Activated CD8-positive, alpha-beta T cell treated with anti-CD3 and anti-CD28 coated beads, Interleukin-2, amount 10 ng/mL, durations not matched to agents 7 days and 5 days (primary cell): ENCODE measurements at regions not wholly inside any gene's neighbourhood (a gene's known extent, or its start where the extent isn't known, plus 50 kb on each side); places are given as distances from the start of the nearest gene placed in this dataset.

ENCODE experiments used
- ATAC-seq: fragments of 150-1000 bp; cut with Tn5 transposase; one replicate; pipeline ENCODE4 v1.10.0; 2021; ENCODE audit warnings: moderate library complexity
- CTCF ChIA-PET: fragments of 350-600 bp; sonication (Branson Sonifier 250); formaldehyde crosslinking; loops from one replicate; lab custom pipeline; 2021; ENCODE audit warnings: antibody characterized with exemption; lab: Charles Lee
- POLR2A ChIA-PET: fragments of 350-600 bp; sonication (Branson Sonifier 250); formaldehyde crosslinking; loops from one replicate; lab custom pipeline; 2021; ENCODE audit warnings: antibody characterized with exemption; lab: Charles Lee
- DNase-seq: peaks from one replicate; pipeline ENCODE4 v3.0.0-alpha.2; 2020
- H3K27ac Mint-ChIP-seq: one replicate; pipeline ENCODE4 v1.8.0; 2021; ENCODE audit warnings: mild to moderate bottlenecking, mixed read lengths
- H3K27me3 Mint-ChIP-seq: one replicate; pipeline ENCODE4 v1.8.0; 2021; ENCODE audit warnings: low read depth, mixed read lengths
- H3K36me3 Mint-ChIP-seq: one replicate; pipeline ENCODE4 v1.8.0; 2021; ENCODE audit warnings: low read depth, mixed read lengths
- H3K4me1 Mint-ChIP-seq: one replicate; pipeline ENCODE4 v1.8.0; 2021; ENCODE audit warnings: low read depth, mixed read lengths
- H3K4me3 Mint-ChIP-seq: one replicate; pipeline ENCODE4 v1.8.0; 2021; ENCODE audit warnings: mild to moderate bottlenecking, mixed read lengths
- H3K9me3 Mint-ChIP-seq: one replicate; pipeline ENCODE4 v1.8.0; 2022; ENCODE audit warnings: mixed read lengths; ENCODE audit not compliant: insufficient read depth

GRCh38 chr5:62985749-62986148 is 407.1 kb downstream of the LRRC70 start:
- Mint-ChIP-seq H3K36me3 (no peaks in the 10 kb centered on the region), H3K4me1 (no peaks in the 10 kb centered on the region), H3K27me3 (no peaks in the 10 kb centered on the region), H3K27ac (no peak overlapping the region), H3K9me3 (peaks cover 21% of the 10 kb centered on the region), H3K4me3 (no peak overlapping the region)
- CTCF ChIA-PET: no interaction called here
- POLR2A ChIA-PET: no interaction called here
- DNase-seq (no peak), ATAC-seq (no peak)

GRCh38 chr5:62982348-62982747 is 403.7 kb downstream of the LRRC70 start:
- H3K36me3 Mint-ChIP-seq: no peaks in the 10 kb centered on the region
- CTCF ChIA-PET: no interaction called here
- ATAC-seq: no peak
- H3K4me3 Mint-ChIP-seq: no peak overlapping the region
- no peaks in the 10 kb centered on the region for H3K4me1 Mint-ChIP-seq
- peaks cover 19% of the 10 kb centered on the region for H3K9me3 Mint-ChIP-seq
- no peaks in the 10 kb centered on the region for H3K27me3 Mint-ChIP-seq
- no peak overlapping the region for H3K27ac Mint-ChIP-seq
- POLR2A ChIA-PET: no interaction called here
- DNase-seq: no peak

DNA sequence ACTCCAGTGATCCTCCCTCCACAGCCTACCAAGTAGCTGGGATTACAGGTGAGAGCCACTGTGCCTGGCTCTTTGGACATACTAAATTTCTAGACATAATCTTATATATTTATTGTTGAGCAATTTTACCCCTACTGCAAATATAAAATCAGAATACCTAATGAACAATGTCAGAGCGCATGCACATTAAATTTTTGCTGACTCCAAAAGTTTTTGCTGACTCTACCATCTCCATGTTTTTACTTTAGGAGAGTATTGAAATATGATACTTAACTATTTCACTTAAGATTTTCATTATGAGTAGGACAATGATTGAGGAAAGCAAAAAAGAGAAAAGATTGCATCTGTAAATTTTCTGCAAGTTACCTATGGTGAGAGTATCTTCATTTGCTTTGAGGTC is 402.3 kb downstream of the LRRC70 start:
- no peaks in the 10 kb centered on the region for H3K4me1 Mint-ChIP-seq
- no peaks in the 10 kb centered on the region for H3K27me3 Mint-ChIP-seq
- ChIA-PET POLR2A (no interaction called here), CTCF (no interaction called here)
- no peaks in the 10 kb centered on the region for H3K36me3 Mint-ChIP-seq
- no peak for ATAC-seq
- H3K27ac Mint-ChIP-seq: no peak overlapping the region
- no peak overlapping the region for H3K4me3 Mint-ChIP-seq
- H3K9me3 Mint-ChIP-seq: peaks cover 6% of the 10 kb centered on the region
- DNase-seq: no peak

DNA sequence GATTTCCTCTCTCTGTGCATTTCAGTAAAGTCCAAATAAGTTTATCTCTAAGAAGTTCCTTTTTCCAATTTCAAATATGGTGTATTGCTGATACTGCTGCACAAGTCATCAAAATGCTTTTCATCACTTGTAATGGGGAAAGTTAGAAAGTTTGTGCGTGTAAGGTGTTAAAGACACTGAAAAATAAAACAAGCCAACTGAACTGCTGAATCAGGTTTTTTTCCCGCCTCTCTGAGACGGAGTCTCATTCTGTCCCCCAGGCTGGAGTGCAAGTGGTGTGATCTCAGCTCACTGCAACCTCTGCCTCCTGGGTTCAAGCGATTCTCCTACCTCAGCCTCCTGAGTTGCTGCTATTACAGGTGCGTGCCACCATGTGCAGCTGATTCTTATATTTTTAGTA is 400.9 kb downstream of the LRRC70 start:
- DNase-seq: no peak
- CTCF ChIA-PET: no interaction called here
- Mint-ChIP-seq H3K9me3 (no peaks in the 10 kb centered on the region), H3K4me3 (no peak overlapping the region), H3K27ac (no peak overlapping the region), H3K4me1 (no peaks in the 10 kb centered on the region), H3K27me3 (no peaks in the 10 kb centered on the region), H3K36me3 (no peaks in the 10 kb centered on the region)
- ATAC-seq: no peak
- POLR2A ChIA-PET: no interaction called here

- DNase-seq (no peak), ATAC-seq (no peak)
- no peaks in the 10 kb centered on the region for H3K9me3 Mint-ChIP-seq
- H3K4me3 Mint-ChIP-seq: no peak overlapping the region
- H3K27me3 Mint-ChIP-seq: no peaks in the 10 kb centered on the region
- H3K4me1 Mint-ChIP-seq: no peaks in the 10 kb centered on the region
- ChIA-PET CTCF (no interaction called here), POLR2A (no interaction called here)
- no peaks in the 10 kb centered on the region for H3K36me3 Mint-ChIP-seq
- no peak overlapping the region for H3K27ac Mint-ChIP-seq
Measured at GRCh38 chr5:62977661-62978060, 399.0 kb downstream of the LRRC70 start.

- no peak for ATAC-seq
- ChIA-PET CTCF (no interaction called here), POLR2A (no interaction called here)
- Mint-ChIP-seq H3K4me3 (no peak overlapping the region), H3K27ac (no peak overlapping the region), H3K4me1 (no peaks in the 10 kb centered on the region), H3K27me3 (no peaks in the 10 kb centered on the region), H3K36me3 (no peaks in the 10 kb centered on the region), H3K9me3 (no peaks in the 10 kb centered on the region)
- DNase-seq: no peak
Measured at GRCh38 chr5:62974623-62975022, 396.0 kb downstream of the LRRC70 start.

GRCh38 chr5:62969409-62970120 is 390.9 kb downstream of the LRRC70 start:
- no peak overlapping the region for H3K27ac Mint-ChIP-seq
- H3K4me3 Mint-ChIP-seq: no peak overlapping the region
- no peak for DNase-seq
- CTCF ChIA-PET: no interaction called here
- no peaks in the 10 kb centered on the region for H3K4me1 Mint-ChIP-seq
- H3K36me3 Mint-ChIP-seq: no peaks in the 10 kb centered on the region
- no peak for ATAC-seq
- peaks cover 8% of the 10 kb centered on the region for H3K9me3 Mint-ChIP-seq
- POLR2A ChIA-PET: no interaction called here
- no peaks in the 10 kb centered on the region for H3K27me3 Mint-ChIP-seq

GRCh38 chr5:62964428-62964827 is 385.8 kb downstream of the LRRC70 start:
- no peak overlapping the region for H3K27ac Mint-ChIP-seq
- no peaks in the 10 kb centered on the region for H3K36me3 Mint-ChIP-seq
- peaks cover 11% of the 10 kb centered on the region for H3K9me3 Mint-ChIP-seq
- ChIA-PET CTCF (no interaction called here), POLR2A (no interaction called here)
- no peak overlapping the region for H3K4me3 Mint-ChIP-seq
- H3K4me1 Mint-ChIP-seq: no peaks in the 10 kb centered on the region
- no peak for ATAC-seq
- DNase-seq: no peak
- H3K27me3 Mint-ChIP-seq: no peaks in the 10 kb centered on the region

- Mint-ChIP-seq H3K4me1 (no peaks in the 10 kb centered on the region), H3K9me3 (peaks cover 11% of the 10 kb centered on the region), H3K4me3 (no peak overlapping the region), H3K36me3 (no peaks in the 10 kb centered on the region), H3K27me3 (no peaks in the 10 kb centered on the region), H3K27ac (no peak overlapping the region)
- ATAC-seq (no peak), DNase-seq (no peak)
- CTCF ChIA-PET: no interaction called here
- POLR2A ChIA-PET: no interaction called here
Measured at GRCh38 chr5:62960781-62961180, 382.2 kb downstream of the LRRC70 start.

GRCh38 chr5:62956597-62956996 is 378.0 kb downstream of the LRRC70 start:
- H3K9me3 Mint-ChIP-seq: no peaks in the 10 kb centered on the region
- DNase-seq (no peak), ATAC-seq (no peak)
- H3K4me3 Mint-ChIP-seq: no peak overlapping the region
- POLR2A ChIA-PET: no interaction called here
- no peaks in the 10 kb centered on the region for H3K36me3 Mint-ChIP-seq
- CTCF ChIA-PET: no interaction called here
- H3K27me3 Mint-ChIP-seq: no peaks in the 10 kb centered on the region
- no peaks in the 10 kb centered on the region for H3K4me1 Mint-ChIP-seq
- H3K27ac Mint-ChIP-seq: no peak overlapping the region

- Mint-ChIP-seq H3K36me3 (no peaks in the 10 kb centered on the region), H3K9me3 (no peaks in the 10 kb centered on the region), H3K27ac (no peak overlapping the region), H3K27me3 (no peaks in the 10 kb centered on the region), H3K4me3 (no peak overlapping the region), H3K4me1 (no peaks in the 10 kb centered on the region)
- ATAC-seq (no peak), DNase-seq (no peak)
- CTCF ChIA-PET: no interaction called here
- POLR2A ChIA-PET: no interaction called here
Measured at GRCh38 chr5:62954578-62954977, 376.0 kb downstream of the LRRC70 start.

DNA sequence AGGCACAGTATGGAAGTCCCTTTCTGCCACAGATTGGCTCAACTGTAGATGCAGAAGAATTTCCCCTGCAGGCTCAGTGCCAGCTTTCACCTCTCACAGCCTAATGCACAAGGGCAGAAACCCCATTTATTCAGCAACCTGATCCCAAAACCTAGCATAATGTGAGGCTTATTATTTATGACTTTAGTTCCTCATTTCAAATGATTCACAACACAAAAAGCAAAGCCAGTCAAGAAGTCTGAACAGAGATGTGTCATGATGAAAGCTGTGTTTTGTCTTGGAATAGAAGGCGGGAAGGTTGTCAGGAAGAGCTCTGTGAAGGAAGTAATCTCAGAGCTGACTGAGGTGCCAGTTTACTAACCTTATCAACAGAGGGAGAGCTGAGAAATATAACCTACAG is 369.7 kb downstream of the LRRC70 start:
- POLR2A ChIA-PET: no interaction called here
- Mint-ChIP-seq H3K4me1 (no peaks in the 10 kb centered on the region), H3K9me3 (no peaks in the 10 kb centered on the region), H3K4me3 (no peak overlapping the region), H3K27ac (no peak overlapping the region), H3K27me3 (no peaks in the 10 kb centered on the region), H3K36me3 (no peaks in the 10 kb centered on the region)
- ATAC-seq (no peak), DNase-seq (no peak)
- CTCF ChIA-PET: no interaction called here

GRCh38 chr5:62942384-62942783 is 363.8 kb downstream of the LRRC70 start:
- CTCF ChIA-PET: no interaction called here

More at GRCh38 chr5:62942384-62942783, 363.8 kb downstream of the LRRC70 start:
- H3K27me3 Mint-ChIP-seq: no peaks in the 10 kb centered on the region
- H3K4me3 Mint-ChIP-seq: no peak overlapping the region
- no peak for ATAC-seq
- POLR2A ChIA-PET: no interaction called here
- no peaks in the 10 kb centered on the region for H3K36me3 Mint-ChIP-seq
- H3K27ac Mint-ChIP-seq: no peak overlapping the region
- H3K4me1 Mint-ChIP-seq: no peaks in the 10 kb centered on the region
- H3K9me3 Mint-ChIP-seq: no peaks in the 10 kb centered on the region
- no peak for DNase-seq
